Parathyroid adenoma (tissue), 2 donors: ENCODE measurements at regions not wholly inside any gene's neighbourhood (a gene's known extent, or its start where the extent isn't known, plus 50 kb on each side); places are given as distances from the start of the nearest gene placed in this dataset.
"Not testable (repeated sequence)": the region's sequence is repeated elsewhere in the genome, so short reads cannot be mapped to it uniquely, and the experiment has no call there.

Experiments used
- H2AFZ ChIP-seq: fragments of 300-600 bp; sonication (generic); one replicate; pipeline ENCODE4 v1.7.0; 2017; ENCODE audit warnings: antibody characterized with exemption, mild to moderate bottlenecking
- H3K27ac ChIP-seq: fragments of 300-600 bp; sonication (generic); one replicate; pipeline ENCODE4 v1.7.0; 2017
- H3K27me3 ChIP-seq: fragments of 300-600 bp; sonication (generic); one replicate; pipeline ENCODE4 v1.7.0; 2017; ENCODE audit warnings: low read length; ENCODE audit not compliant: control insufficient read depth, insufficient read depth
- H3K36me3 ChIP-seq: fragments of 300-600 bp; sonication (generic); one replicate; pipeline ENCODE4 v1.7.0; 2017; ENCODE audit warnings: low read length; ENCODE audit not compliant: control insufficient read depth, insufficient read depth
- H3K4me1 ChIP-seq: fragments of 300-600 bp; sonication (generic); one replicate; pipeline ENCODE4 v1.7.0; 2017; ENCODE audit warnings: control low read depth
- H3K4me2 ChIP-seq: fragments of 300-600 bp; sonication (generic); one replicate; pipeline ENCODE4 v1.7.0; 2017; ENCODE audit warnings: low read length
- H3K4me3 ChIP-seq: fragments of 300-600 bp; sonication (generic); one replicate; pipeline ENCODE4 v1.7.0; 2017; ENCODE audit warnings: low read depth, low read length
- H3K79me2 ChIP-seq: fragments of 300-600 bp; sonication (generic); one replicate; pipeline ENCODE4 v1.7.0; 2017; ENCODE audit warnings: control low read depth
- H3K9ac ChIP-seq: fragments of 300-600 bp; sonication (generic); one replicate; pipeline ENCODE4 v1.7.0; 2017; ENCODE audit warnings: mild to moderate bottlenecking
- H3K9me3 ChIP-seq: fragments of 300-600 bp; sonication (generic); one replicate; pipeline ENCODE4 v1.7.0; 2017; ENCODE audit warnings: low read length; ENCODE audit not compliant: control insufficient read depth
- CTCF ChIP-seq: fragments of 300-600 bp; sonication (generic); IDR thresholded peaks from one replicate; pipeline ENCODE4 v1.7.0; 2017; ENCODE audit warnings: antibody characterized with exemption, mild to moderate bottlenecking
- donor health status: primary hyperparathyroidism.

- H3K9me3 ChIP-seq, H3K9ac ChIP-seq, H3K27me3 ChIP-seq, H3K27ac ChIP-seq, H3K79me2 ChIP-seq, H3K4me3 ChIP-seq, H3K4me2 ChIP-seq, H3K4me1 ChIP-seq, H3K36me3 ChIP-seq, H2AFZ ChIP-seq: not testable (repeated sequence)
Measured at GRCh38 chr9:64370344-64370743, 914.7 kb downstream of the FOXD4L5 start.

- H3K27me3 ChIP-seq, H3K27ac ChIP-seq, H3K4me2 ChIP-seq, H3K9ac ChIP-seq, H3K4me3 ChIP-seq, H3K36me3 ChIP-seq, H3K79me2 ChIP-seq, H3K9me3 ChIP-seq, H2AFZ ChIP-seq, H3K4me1 ChIP-seq: not testable (repeated sequence)
Measured at GRCh38 chr9:64369644-64370043, 915.4 kb downstream of the FOXD4L5 start.

DNA sequence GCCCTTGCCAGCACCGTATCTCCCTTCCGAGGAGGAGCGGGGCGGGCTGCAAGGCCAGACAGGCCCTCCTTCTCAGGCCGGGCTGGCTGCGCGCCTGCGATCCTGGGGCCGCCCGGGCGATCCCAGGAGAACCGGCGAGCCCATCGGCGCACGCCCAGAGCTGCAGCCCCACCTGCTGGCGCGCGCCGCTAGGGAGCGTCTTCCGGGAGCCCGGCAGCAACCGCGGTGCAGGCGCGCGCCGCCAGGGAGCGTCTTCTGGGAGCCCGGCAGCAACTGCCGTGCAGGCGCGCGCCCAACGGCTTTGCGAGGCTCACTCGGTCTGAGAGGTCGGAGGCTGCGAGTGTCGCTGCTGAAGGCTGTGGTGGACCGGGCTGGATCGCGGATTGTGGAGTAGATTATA, 915.9 kb downstream of the FOXD4L5 start:
- TF ChIP-seq CTCF = peak; percentile 32
- H3K9me3 ChIP-seq, H3K4me2 ChIP-seq, H3K4me3 ChIP-seq, H3K4me1 ChIP-seq, H3K36me3 ChIP-seq, H3K79me2 ChIP-seq, H3K27ac ChIP-seq, H3K9ac ChIP-seq, H2AFZ ChIP-seq, H3K27me3 ChIP-seq: not testable (repeated sequence)

DNA sequence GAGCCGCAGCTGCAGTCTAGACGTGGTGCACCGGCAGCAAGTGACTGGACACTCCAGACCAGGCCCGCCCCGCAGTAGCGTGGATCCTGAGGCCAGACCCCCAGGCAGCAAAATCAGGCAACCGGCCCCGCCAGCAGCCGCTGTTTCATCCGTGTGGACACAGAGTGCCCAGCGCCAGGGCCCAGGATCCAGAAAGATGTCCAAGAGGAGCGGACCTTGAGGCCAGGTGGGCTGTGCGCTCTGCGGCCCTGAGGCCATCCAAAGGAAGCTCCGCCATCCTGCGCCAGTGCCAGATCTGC, 916.4 kb downstream of the FOXD4L5 start:
- H3K36me3 ChIP-seq = not testable (repeated sequence)

GRCh38 chr9:64367826-64368643, 917.0 kb downstream of the FOXD4L5 start:
- not testable (repeated sequence) for H3K9ac ChIP-seq

More for the DNA sequence above, 916.4 kb downstream of the FOXD4L5 start:
- not testable (repeated sequence) for H3K4me2 ChIP-seq, H3K27ac ChIP-seq, H2AFZ ChIP-seq, H3K4me3 ChIP-seq, H3K9me3 ChIP-seq, H3K27me3 ChIP-seq, H3K4me1 ChIP-seq, H3K9ac ChIP-seq, H3K79me2 ChIP-seq

More at GRCh38 chr9:64367826-64368643, 917.0 kb downstream of the FOXD4L5 start:
- H3K4me3 ChIP-seq, H2AFZ ChIP-seq, H3K4me2 ChIP-seq, H3K36me3 ChIP-seq, H3K27ac ChIP-seq, H3K4me1 ChIP-seq, H3K27me3 ChIP-seq, H3K79me2 ChIP-seq, H3K9me3 ChIP-seq: not testable (repeated sequence)
